ENCODE measurements at regions not wholly inside any gene's neighbourhood (a gene's known extent, or its start where the extent isn't known, plus 50 kb on each side); places are given as distances from the start of the nearest gene placed in this dataset.
A peak's percentile ranks its signal among the peaks of the same experiment; 100 is the strongest.

DNA sequence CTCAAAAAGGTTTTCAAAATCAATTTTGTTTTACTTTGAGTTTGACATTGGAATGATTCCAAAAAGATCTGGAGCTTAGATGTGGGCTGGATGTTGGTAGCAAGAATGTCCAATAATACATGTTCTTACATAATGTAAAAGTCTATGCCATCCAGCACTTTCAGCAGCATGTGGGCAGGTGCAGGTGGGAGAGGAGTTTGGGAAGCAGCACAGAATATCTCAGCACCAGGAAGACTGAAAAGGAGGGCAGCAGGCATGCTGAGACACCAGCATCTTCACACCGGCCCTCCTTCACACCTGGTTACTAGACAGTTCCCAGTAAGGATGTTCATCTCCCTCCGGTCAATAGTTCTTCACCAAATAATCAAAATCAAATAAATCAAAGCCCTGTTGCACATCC, 166.6 kb downstream of the ZBTB18 start:
- no peak for ATAC-seq
- no peak for TF ChIP-seq TCF4 (CRISPR knock-in tag; IDR thresholded peaks at IDR 0.05; ENCODE audit: borderline replicate concordance)
- no peak for TF ChIP-seq ZFP3 (CRISPR knock-in tag; IDR thresholded peaks at IDR 0.05)
- TF ChIP-seq, protein P1, sequence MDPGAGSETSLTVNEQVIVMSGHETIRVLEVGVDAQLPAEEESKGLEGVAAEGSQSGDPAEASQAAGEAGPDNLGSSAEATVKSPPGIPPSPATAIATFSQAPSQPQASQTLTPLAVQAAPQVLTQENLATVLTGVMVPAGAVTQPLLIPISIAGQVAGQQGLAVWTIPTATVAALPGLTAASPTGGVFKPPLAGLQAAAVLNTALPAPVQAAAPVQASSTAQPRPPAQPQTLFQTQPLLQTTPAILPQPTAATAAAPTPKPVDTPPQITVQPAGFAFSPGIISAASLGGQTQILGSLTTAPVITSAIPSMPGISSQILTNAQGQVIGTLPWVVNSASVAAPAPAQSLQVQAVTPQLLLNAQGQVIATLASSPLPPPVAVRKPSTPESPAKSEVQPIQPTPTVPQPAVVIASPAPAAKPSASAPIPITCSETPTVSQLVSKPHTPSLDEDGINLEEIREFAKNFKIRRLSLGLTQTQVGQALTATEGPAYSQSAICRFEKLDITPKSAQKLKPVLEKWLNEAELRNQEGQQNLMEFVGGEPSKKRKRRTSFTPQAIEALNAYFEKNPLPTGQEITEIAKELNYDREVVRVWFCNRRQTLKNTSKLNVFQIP (CRISPR knock-in tag; IDR thresholded peaks at IDR 0.05; ENCODE audit: borderline replicate concordance, low read depth): no peak
- no peak for TF ChIP-seq ZNF70 (CRISPR knock-in tag; IDR thresholded peaks at IDR 0.05)
- no peak for TF ChIP-seq ZC3H10 (CRISPR knock-in tag; IDR thresholded peaks at IDR 0.05)
- TF ChIP-seq CSDC2 (CRISPR knock-in tag; IDR thresholded peaks at IDR 0.05): no peak
- no peak for TF ChIP-seq ZNF565 (CRISPR knock-in tag; conservative IDR thresholded peaks at IDR 0.05; ENCODE audit: low read depth)
- no peak for TF ChIP-seq ESRRG (CRISPR knock-in tag; IDR thresholded peaks at IDR 0.05)
- TF ChIP-seq, protein P2, sequence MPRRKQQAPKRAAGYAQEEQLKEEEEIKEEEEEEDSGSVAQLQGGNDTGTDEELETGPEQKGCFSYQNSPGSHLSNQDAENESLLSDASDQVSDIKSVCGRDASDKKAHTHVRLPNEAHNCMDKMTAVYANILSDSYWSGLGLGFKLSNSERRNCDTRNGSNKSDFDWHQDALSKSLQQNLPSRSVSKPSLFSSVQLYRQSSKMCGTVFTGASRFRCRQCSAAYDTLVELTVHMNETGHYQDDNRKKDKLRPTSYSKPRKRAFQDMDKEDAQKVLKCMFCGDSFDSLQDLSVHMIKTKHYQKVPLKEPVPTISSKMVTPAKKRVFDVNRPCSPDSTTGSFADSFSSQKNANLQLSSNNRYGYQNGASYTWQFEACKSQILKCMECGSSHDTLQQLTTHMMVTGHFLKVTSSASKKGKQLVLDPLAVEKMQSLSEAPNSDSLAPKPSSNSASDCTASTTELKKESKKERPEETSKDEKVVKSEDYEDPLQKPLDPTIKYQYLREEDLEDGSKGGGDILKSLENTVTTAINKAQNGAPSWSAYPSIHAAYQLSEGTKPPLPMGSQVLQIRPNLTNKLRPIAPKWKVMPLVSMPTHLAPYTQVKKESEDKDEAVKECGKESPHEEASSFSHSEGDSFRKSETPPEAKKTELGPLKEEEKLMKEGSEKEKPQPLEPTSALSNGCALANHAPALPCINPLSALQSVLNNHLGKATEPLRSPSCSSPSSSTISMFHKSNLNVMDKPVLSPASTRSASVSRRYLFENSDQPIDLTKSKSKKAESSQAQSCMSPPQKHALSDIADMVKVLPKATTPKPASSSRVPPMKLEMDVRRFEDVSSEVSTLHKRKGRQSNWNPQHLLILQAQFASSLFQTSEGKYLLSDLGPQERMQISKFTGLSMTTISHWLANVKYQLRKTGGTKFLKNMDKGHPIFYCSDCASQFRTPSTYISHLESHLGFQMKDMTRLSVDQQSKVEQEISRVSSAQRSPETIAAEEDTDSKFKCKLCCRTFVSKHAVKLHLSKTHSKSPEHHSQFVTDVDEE (CRISPR knock-in tag; IDR thresholded peaks at IDR 0.05): no peak
- no peak for TF ChIP-seq ZFP30 (CRISPR knock-in tag; IDR thresholded peaks at IDR 0.05)
- no peak for TF ChIP-seq SNAI2 (CRISPR knock-in tag; IDR thresholded peaks at IDR 0.05)
- TF ChIP-seq BACH2 (CRISPR knock-in tag; IDR thresholded peaks at IDR 0.05; ENCODE audit: borderline replicate concordance): no peak
- TF ChIP-seq PPARA (CRISPR knock-in tag; IDR thresholded peaks at IDR 0.05; ENCODE audit: borderline replicate concordance): no peak
- TF ChIP-seq, protein P3, sequence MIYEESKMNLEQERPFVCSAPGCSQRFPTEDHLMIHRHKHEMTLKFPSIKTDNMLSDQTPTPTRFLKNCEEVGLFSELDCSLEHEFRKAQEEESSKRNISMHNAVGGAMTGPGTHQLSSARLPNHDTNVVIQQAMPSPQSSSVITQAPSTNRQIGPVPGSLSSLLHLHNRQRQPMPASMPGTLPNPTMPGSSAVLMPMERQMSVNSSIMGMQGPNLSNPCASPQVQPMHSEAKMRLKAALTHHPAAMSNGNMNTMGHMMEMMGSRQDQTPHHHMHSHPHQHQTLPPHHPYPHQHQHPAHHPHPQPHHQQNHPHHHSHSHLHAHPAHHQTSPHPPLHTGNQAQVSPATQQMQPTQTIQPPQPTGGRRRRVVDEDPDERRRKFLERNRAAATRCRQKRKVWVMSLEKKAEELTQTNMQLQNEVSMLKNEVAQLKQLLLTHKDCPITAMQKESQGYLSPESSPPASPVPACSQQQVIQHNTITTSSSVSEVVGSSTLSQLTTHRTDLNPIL (CRISPR knock-in tag; IDR thresholded peaks at IDR 0.05; ENCODE audit: low read depth): no peak
- TF ChIP-seq, protein P4, sequence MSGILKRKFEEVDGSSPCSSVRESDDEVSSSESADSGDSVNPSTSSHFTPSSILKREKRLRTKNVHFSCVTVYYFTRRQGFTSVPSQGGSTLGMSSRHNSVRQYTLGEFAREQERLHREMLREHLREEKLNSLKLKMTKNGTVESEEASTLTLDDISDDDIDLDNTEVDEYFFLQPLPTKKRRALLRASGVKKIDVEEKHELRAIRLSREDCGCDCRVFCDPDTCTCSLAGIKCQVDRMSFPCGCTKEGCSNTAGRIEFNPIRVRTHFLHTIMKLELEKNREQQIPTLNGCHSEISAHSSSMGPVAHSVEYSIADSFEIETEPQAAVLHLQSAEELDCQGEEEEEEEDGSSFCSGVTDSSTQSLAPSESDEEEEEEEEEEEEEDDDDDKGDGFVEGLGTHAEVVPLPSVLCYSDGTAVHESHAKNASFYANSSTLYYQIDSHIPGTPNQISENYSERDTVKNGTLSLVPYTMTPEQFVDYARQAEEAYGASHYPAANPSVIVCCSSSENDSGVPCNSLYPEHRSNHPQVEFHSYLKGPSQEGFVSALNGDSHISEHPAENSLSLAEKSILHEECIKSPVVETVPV (CRISPR knock-in tag; IDR thresholded peaks at IDR 0.05): no peak
- TF ChIP-seq OSR1 (CRISPR knock-in tag; IDR thresholded peaks at IDR 0.05): no peak
- no peak for TF ChIP-seq RARB (CRISPR knock-in tag; IDR thresholded peaks at IDR 0.05)
- no peak for TF ChIP-seq ISL1 (CRISPR knock-in tag; IDR thresholded peaks at IDR 0.05)
- no peak for TF ChIP-seq ZNF8 (CRISPR knock-in tag; IDR thresholded peaks at IDR 0.05)

DNA sequence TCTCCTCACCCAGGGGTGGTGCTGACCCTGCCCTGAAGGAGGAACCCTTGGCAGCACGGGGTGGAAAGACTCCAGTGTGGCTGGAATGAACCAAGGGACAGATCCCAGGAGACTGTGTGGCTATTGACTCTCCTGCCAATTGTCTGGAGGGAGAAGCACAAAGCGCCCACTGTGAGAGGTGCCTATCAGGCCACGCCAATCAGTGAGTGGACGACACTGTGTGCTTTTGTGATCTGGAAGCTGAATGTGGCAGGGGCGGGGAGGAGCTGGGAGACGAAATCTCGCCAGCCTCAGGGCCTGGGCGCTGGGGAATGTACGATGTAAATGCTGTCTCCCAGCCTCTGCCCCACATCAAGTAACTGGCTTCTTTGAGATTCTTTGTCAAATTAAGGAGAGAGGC, 167.1 kb downstream of the ZBTB18 start:
- no peak for ATAC-seq
- TF ChIP-seq TCF4 (CRISPR knock-in tag; IDR thresholded peaks at IDR 0.05; ENCODE audit: borderline replicate concordance) (no peak), ZNF8 (CRISPR knock-in tag; IDR thresholded peaks at IDR 0.05) (no peak), GLIS3 (CRISPR knock-in tag; IDR thresholded peaks at IDR 0.05) (no peak), ARNTL (CRISPR knock-in tag; IDR thresholded peaks at IDR 0.05; ENCODE audit: borderline replicate concordance, low read depth) (no peak)

DNA sequence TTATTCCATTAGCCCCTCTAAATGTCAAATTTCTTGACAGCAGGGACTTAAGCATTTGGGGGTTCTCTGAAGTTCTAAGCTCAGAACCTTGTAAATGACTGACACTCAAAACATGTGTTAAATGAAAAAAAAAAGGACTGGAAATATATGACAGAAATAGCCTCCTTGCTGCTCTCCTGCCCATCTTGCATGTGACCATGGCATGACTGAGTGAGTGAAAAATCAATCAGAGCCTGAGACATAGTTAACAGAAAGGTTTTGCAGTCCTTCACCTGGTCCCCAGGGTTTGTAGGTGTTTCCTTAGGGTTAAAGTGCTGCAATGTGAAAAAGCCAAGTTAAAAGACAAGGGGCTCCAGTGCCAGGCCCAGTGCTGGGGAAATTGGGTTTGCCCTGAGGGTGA, 168.1 kb downstream of the ZBTB18 start:
- TF ChIP-seq, protein P1 (CRISPR knock-in tag; IDR thresholded peaks at IDR 0.05; ENCODE audit: borderline replicate concordance, low read depth): no peak
- peak; percentile 92 for TF ChIP-seq ZNF70 (CRISPR knock-in tag; IDR thresholded peaks at IDR 0.05)
- no peak for ATAC-seq

DNA sequence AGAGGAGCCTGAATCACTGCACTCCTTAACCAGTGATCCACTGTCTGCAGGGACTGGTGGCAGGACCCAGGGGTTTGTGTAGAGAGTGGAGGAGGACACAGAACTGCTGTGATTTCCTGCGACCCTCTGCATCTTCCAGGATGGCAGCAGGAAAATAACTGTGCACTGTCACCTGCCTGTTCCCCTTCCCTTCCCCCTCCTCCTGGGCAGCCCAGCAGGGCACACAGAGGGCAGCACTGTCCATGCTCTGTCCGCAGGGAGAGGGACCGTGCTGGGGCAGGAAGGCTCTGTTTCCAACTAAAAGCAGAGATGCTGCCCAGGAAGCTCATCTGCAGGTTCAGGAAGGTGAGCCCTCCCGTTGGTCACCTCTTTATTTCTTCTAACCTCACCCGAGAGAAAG, 168.7 kb downstream of the ZBTB18 start:
- TF ChIP-seq GLIS3 (CRISPR knock-in tag; IDR thresholded peaks at IDR 0.05) (no peak), ARNTL (CRISPR knock-in tag; IDR thresholded peaks at IDR 0.05; ENCODE audit: borderline replicate concordance, low read depth) (no peak), SNAI2 (CRISPR knock-in tag; IDR thresholded peaks at IDR 0.05) (no peak), ISL1 (CRISPR knock-in tag; IDR thresholded peaks at IDR 0.05) (no peak), ZNF565 (CRISPR knock-in tag; conservative IDR thresholded peaks at IDR 0.05; ENCODE audit: low read depth) (no peak), TOX (CRISPR knock-in tag; IDR thresholded peaks at IDR 0.05; ENCODE audit: borderline replicate concordance) (no peak), RARB (CRISPR knock-in tag; IDR thresholded peaks at IDR 0.05) (no peak), ZFP3 (CRISPR knock-in tag; IDR thresholded peaks at IDR 0.05) (no peak), ZC3H10 (CRISPR knock-in tag; IDR thresholded peaks at IDR 0.05) (no peak)
- TF ChIP-seq, protein P1 (CRISPR knock-in tag; IDR thresholded peaks at IDR 0.05; ENCODE audit: borderline replicate concordance, low read depth): no peak
- TF ChIP-seq, protein P5, sequence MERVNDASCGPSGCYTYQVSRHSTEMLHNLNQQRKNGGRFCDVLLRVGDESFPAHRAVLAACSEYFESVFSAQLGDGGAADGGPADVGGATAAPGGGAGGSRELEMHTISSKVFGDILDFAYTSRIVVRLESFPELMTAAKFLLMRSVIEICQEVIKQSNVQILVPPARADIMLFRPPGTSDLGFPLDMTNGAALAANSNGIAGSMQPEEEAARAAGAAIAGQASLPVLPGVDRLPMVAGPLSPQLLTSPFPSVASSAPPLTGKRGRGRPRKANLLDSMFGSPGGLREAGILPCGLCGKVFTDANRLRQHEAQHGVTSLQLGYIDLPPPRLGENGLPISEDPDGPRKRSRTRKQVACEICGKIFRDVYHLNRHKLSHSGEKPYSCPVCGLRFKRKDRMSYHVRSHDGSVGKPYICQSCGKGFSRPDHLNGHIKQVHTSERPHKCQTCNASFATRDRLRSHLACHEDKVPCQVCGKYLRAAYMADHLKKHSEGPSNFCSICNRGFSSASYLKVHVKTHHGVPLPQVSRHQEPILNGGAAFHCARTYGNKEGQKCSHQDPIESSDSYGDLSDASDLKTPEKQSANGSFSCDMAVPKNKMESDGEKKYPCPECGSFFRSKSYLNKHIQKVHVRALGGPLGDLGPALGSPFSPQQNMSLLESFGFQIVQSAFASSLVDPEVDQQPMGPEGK (CRISPR knock-in tag; IDR thresholded peaks at IDR 0.05; ENCODE audit: borderline replicate concordance): no peak
- no peak for ATAC-seq

Data from SK-N-SH treated with all-trans-retinoic acid at 6 μM for 48 hours (cell line).